ENCODE measurements at regions not wholly inside any gene's neighbourhood (a gene's known extent, or its start where the extent isn't known, plus 50 kb on each side); places are given as distances from the start of the nearest gene placed in this dataset.

GRCh38 chrX:8232406-8232805 lies 61.3 kb upstream of the VCX2 start:
- no peak overlapping the region for H3K27ac ChIP-seq
- H3K4me3 ChIP-seq: no peak overlapping the region
- no peak for DNase-seq
- WGBS, 2 donors: 89 to 93% methylated on average over 2 of the region's 2 CpGs
- TF ChIP-seq POLR2A (IDR thresholded peaks at IDR 0.05): no peak
- no peak for TF ChIP-seq CTCF (IDR thresholded peaks at IDR 0.05)
- no peak for TF ChIP-seq POLR2AphosphoS5 (IDR thresholded peaks at IDR 0.05)
- TF ChIP-seq EP300 (IDR thresholded peaks at IDR 0.05): no peak
- no peaks in the 10 kb centered on the region for H3K9me3 ChIP-seq
- intact Hi-C loops (cut with DNase I): no loop called here
- no peaks in the 10 kb centered on the region for H3K36me3 ChIP-seq
- H3K27me3 ChIP-seq: no peaks in the 10 kb centered on the region
- H3K4me1 ChIP-seq: no peaks in the 10 kb centered on the region

- intact Hi-C loops (cut with DNase I): no loop called here
- Histone ChIP-seq H3K4me1 (no peaks in the 10 kb centered on the region), H3K27me3 (no peaks in the 10 kb centered on the region), H3K9me3 (no peaks in the 10 kb centered on the region), H3K27ac (no peak overlapping the region), H3K36me3 (no peaks in the 10 kb centered on the region), H3K4me3 (no peak overlapping the region)
- no peak for DNase-seq
- TF ChIP-seq CTCF (IDR thresholded peaks at IDR 0.05) (no peak), POLR2AphosphoS5 (IDR thresholded peaks at IDR 0.05) (no peak), EP300 (IDR thresholded peaks at IDR 0.05) (no peak), POLR2A (IDR thresholded peaks at IDR 0.05) (no peak)
- 90 to 96% methylated on average over 2 of the region's 2 CpGs for WGBS, 2 donors
Observed at GRCh38 chrX:8233091-8233490, 62.0 kb upstream of the VCX2 start.

- H3K27me3 ChIP-seq: no peaks in the 10 kb centered on the region
- no peak overlapping the region for H3K27ac ChIP-seq
- intact Hi-C loops (cut with DNase I): no loop called here
- no peaks in the 10 kb centered on the region for H3K36me3 ChIP-seq
- no peaks in the 10 kb centered on the region for H3K4me1 ChIP-seq
- no peaks in the 10 kb centered on the region for H3K9me3 ChIP-seq
- no peak for DNase-seq
- TF ChIP-seq EP300 (IDR thresholded peaks at IDR 0.05): no peak
- TF ChIP-seq CTCF (IDR thresholded peaks at IDR 0.05): no peak
- TF ChIP-seq POLR2A (IDR thresholded peaks at IDR 0.05): no peak
- TF ChIP-seq POLR2AphosphoS5 (IDR thresholded peaks at IDR 0.05): no peak
- H3K4me3 ChIP-seq: no peak overlapping the region
Observed at GRCh38 chrX:8235026-8235425, 64.0 kb upstream of the VCX2 start.

GRCh38 chrX:8237718-8238117 lies 66.7 kb upstream of the VCX2 start:
- TF ChIP-seq EP300 (IDR thresholded peaks at IDR 0.05) (no peak), POLR2AphosphoS5 (IDR thresholded peaks at IDR 0.05) (no peak), POLR2A (IDR thresholded peaks at IDR 0.05) (no peak)
- Histone ChIP-seq H3K9me3 (no peaks in the 10 kb centered on the region), H3K27me3 (no peaks in the 10 kb centered on the region), H3K36me3 (no peaks in the 10 kb centered on the region), H3K4me3 (no peak overlapping the region), H3K4me1 (no peaks in the 10 kb centered on the region), H3K27ac (no peak overlapping the region)
- DNase-seq: no peak
- WGBS, 2 donors: 93 to 94% methylated on average over 6 of the region's 6 CpGs
- intact Hi-C loops (cut with DNase I): no loop called here

GRCh38 chrX:8242431-8243020 lies 71.5 kb upstream of the VCX2 start:
- WGBS, 2 donors: 80 to 86% methylated on average over 7 of the region's 7 CpGs
- intact Hi-C loops (cut with DNase I): no loop called here
- no peak for TF ChIP-seq EP300 (IDR thresholded peaks at IDR 0.05)
- no peak for TF ChIP-seq CTCF (IDR thresholded peaks at IDR 0.05)
- no peak for TF ChIP-seq POLR2AphosphoS5 (IDR thresholded peaks at IDR 0.05)
- no peak for TF ChIP-seq POLR2A (IDR thresholded peaks at IDR 0.05)
- DNase-seq: no peak
- H3K36me3 ChIP-seq: no peaks in the 10 kb centered on the region
- H3K27ac ChIP-seq: no peak overlapping the region
- H3K4me1 ChIP-seq: no peaks in the 10 kb centered on the region
- no peak overlapping the region for H3K4me3 ChIP-seq
- no peaks in the 10 kb centered on the region for H3K27me3 ChIP-seq
- H3K9me3 ChIP-seq: no peaks in the 10 kb centered on the region

Data from sigmoid colon (tissue), 6 donors.